Fibroblast of lung (primary cell): ENCODE measurements at regions not wholly inside any gene's neighbourhood (a gene's known extent, or its start where the extent isn't known, plus 50 kb on each side); places are given as distances from the start of the nearest gene placed in this dataset.

Experiments used
- CTCF ChIP-seq, 2 donors: IDR thresholded peaks in 1 of 2; conservative IDR thresholded peaks in 1 of 2; 1 replicate in 1 of 2; 2 replicates in 1 of 2; pipeline ENCODE4 v1.5.1; 2011 to 2012; ENCODE audit warnings: low read length in 2 of 2, control low read depth in 1 of 2, inconsistent platforms in 1 of 2, low read depth in 1 of 2, mild to moderate bottlenecking in 1 of 2
- EZH2 ChIP-seq: IDR thresholded peaks from 2 replicates; pipeline ENCODE4 v1.5.1; 2012; ENCODE audit warnings: low read length, control low read depth, mild to moderate bottlenecking; ENCODE audit errors: missing control alignments

- TF ChIP-seq CTCF (conservative IDR thresholded peaks at IDR 0.05 in 1 of 2, IDR thresholded peaks at IDR 0.05 in 1 of 2; ENCODE audit: low read depth in 1 of 2, low read length in 2 of 2) (no peak), EZH2 (no peak)
These were observed 90.9 kb upstream of the SLCO6A1 start for GRCh38 chr5:102589661-102590060.
